ENCODE measurements at regions not wholly inside any gene's neighbourhood (a gene's known extent, or its start where the extent isn't known, plus 50 kb on each side); places are given as distances from the start of the nearest gene placed in this dataset.

GRCh38 chr10:22825841-22826240, 102.0 kb upstream of the ARMC3 start:
- Histone ChIP-seq H3K36me3 (ENCODE audit: control insufficient read depth, insufficient read depth, low read length) (no peaks in the 10 kb centered on the region), H3K9me3 (replicated peaks; ENCODE audit: control insufficient read depth, insufficient read depth, low read depth, low read length) (no peaks in the 10 kb centered on the region), H3K9ac (ENCODE audit: insufficient read depth in 1 of 2, low read depth in 2 of 2, low read length in 2 of 2) (peak overlapping the region in 1 of 2 experiments; percentile 29; a peak in 1 of 4 replicates), H3K9me1 (ENCODE audit: control insufficient read depth, insufficient read depth, low read length) (no peaks in the 10 kb centered on the region), H3K79me2 (ENCODE audit: control insufficient read depth, insufficient read depth, low read length) (no peaks in the 10 kb centered on the region), H3K4me2 (ENCODE audit: insufficient read depth, low read length) (peak overlapping the region; percentile 31; the same call in 1 of the 2 replicates), H4K20me1 (replicated peaks; ENCODE audit: control insufficient read depth, insufficient read depth, low read length) (no peaks in the 10 kb centered on the region), H2AFZ (ENCODE audit: low read depth, low read length) (peak overlapping the region; percentile 74), H3K27me3 (ENCODE audit: control insufficient read depth in 2 of 2, insufficient read depth in 2 of 2, low read length in 2 of 2) (no peaks in the 10 kb centered on the region), H3K4me1 (replicated peaks in 1 of 2; ENCODE audit: control insufficient read depth in 2 of 2, insufficient read depth in 2 of 2, low read length in 2 of 2) (peaks cover 0 to 4% of the 10 kb centered on the region in 2 experiments; a peak in 1 of 5 replicates), H3K27ac (ENCODE audit: extremely low read depth, low read depth, low read length) (no peak overlapping the region), H3K4me3 (no peak overlapping the region)
- no peak for FAIRE-seq
- ChIA-PET POLR2A (no interaction called here), CTCF (ENCODE audit: low intra/inter-chr PET ratio) (no interaction called here)
- intact Hi-C loops (cut with micrococcal nuclease) (no loop called here), in situ Hi-C loops (cut with MboI) (no loop called here)
- no TSS peak for BruUV-seq (replicated peaks)
- ATAC-seq, result peak; percentile 87
- WGBS (ENCODE audit: insufficient coverage, low coverage, missing lambda C conversion rate), result 31% methylated on average over 6 of the region's 6 CpGs
- DNase-seq (ENCODE audit: extremely low read depth in 1 of 4, low spot score in 3 of 4), result peak in 1 of 4 experiments; percentile 29
- TF ChIP-seq BRD4 (IDR thresholded peaks at IDR 0.05) (no peak), E2F4 (CRISPR knock-in tag; IDR thresholded peaks at IDR 0.05; ENCODE audit: low read depth) (peak; percentile 59; the same call in 1 of the 2 replicates), SAP30 (IDR thresholded peaks at IDR 0.05; ENCODE audit: borderline replicate concordance, insufficient read depth, low read depth, low read length, poor library complexity, severe bottlenecking) (no peak), FIP1L1 (IDR thresholded peaks at IDR 0.05; ENCODE audit: low read depth, low read length, poor library complexity, severe bottlenecking) (no peak), BDP1 (IDR thresholded peaks at IDR 0.05; ENCODE audit: insufficient read depth, insufficient read length) (no peak), ZBTB49 (CRISPR knock-in tag; IDR thresholded peaks at IDR 0.05; ENCODE audit: borderline replicate concordance) (no peak), IRF2 (CRISPR knock-in tag; IDR thresholded peaks at IDR 0.05) (no peak), CBX5 (IDR thresholded peaks at IDR 0.05; ENCODE audit: borderline replicate concordance, low read depth) (no peak), ZBTB33 (CRISPR knock-in tag; IDR thresholded peaks at IDR 0.05) (peak; percentile 19; the same call in 1 of the 2 replicates), CBX2 (IDR thresholded peaks at IDR 0.05; ENCODE audit: insufficient read depth, low read length, poor library complexity, severe bottlenecking) (no peak)
